ACHN (cell line): ENCODE measurements at regions not wholly inside any gene's neighbourhood (a gene's known extent, or its start where the extent isn't known, plus 50 kb on each side); places are given as distances from the start of the nearest gene placed in this dataset.
"Not testable (repeated sequence)": the region's sequence is repeated elsewhere in the genome, so short reads cannot be mapped to it uniquely, and the experiment has no call there.

Experiments
- DNase-seq: peaks from one replicate; pipeline ENCODE4 v3.0.0-alpha.2; 2015
- in situ Hi-C: cut with HindIII; loops from 2 replicates; pipeline ENCODE4 v1.10.0; 2017; ENCODE audit warnings: low sequenced_read_pairs, low pct_ligation_motif_present, low pct_unique_long_range_greater_than_20kb

- no peak for DNase-seq
- in situ Hi-C loops: no loop called here
Observed at GRCh38 chr5:13201022-13201421, 743.5 kb downstream of the DNAH5 start.

- in situ Hi-C loops, DNase-seq: not testable (repeated sequence)
Observed at GRCh38 chr5:13198226-13198625, 746.3 kb downstream of the DNAH5 start.

GRCh38 chr5:13189532-13189931 is 755.0 kb downstream of the DNAH5 start:
- in situ Hi-C loops: no loop called here
- no peak for DNase-seq

GRCh38 chr5:13188371-13188770 is 756.1 kb downstream of the DNAH5 start:
- in situ Hi-C loops: no loop called here
- DNase-seq: no peak

GRCh38 chr5:13187186-13187585 is 757.3 kb downstream of the DNAH5 start:
- no peak for DNase-seq
- in situ Hi-C loops: no loop called here

GRCh38 chr5:13186177-13186576 is 758.3 kb downstream of the DNAH5 start:
- DNase-seq: no peak
- in situ Hi-C loops: no loop called here

GRCh38 chr5:13179407-13180087 is 764.9 kb downstream of the DNAH5 start:
- no peak for DNase-seq
- in situ Hi-C loops: no loop called here

- in situ Hi-C loops: no loop called here
- no peak for DNase-seq
Observed at GRCh38 chr5:13143630-13144029, 800.9 kb downstream of the DNAH5 start.

GRCh38 chr5:13143214-13143613 is 801.3 kb downstream of the DNAH5 start:
- DNase-seq: no peak
- in situ Hi-C loops: no loop called here

- DNase-seq: no peak
- in situ Hi-C loops: no loop called here
Observed at GRCh38 chr5:13133951-13134350, 810.5 kb downstream of the DNAH5 start.

GRCh38 chr5:13115476-13115875 is 829.0 kb downstream of the DNAH5 start:
- in situ Hi-C loops: no loop called here
- DNase-seq: no peak

- in situ Hi-C loops: no loop called here
- no peak for DNase-seq
Observed at GRCh38 chr5:13108265-13108664, 836.2 kb downstream of the DNAH5 start.

- DNase-seq: no peak
- in situ Hi-C loops: no loop called here
Observed at GRCh38 chr5:13107537-13107936, 837.0 kb downstream of the DNAH5 start.

- in situ Hi-C loops: no loop called here
- no peak for DNase-seq
Observed at GRCh38 chr5:13081116-13081515, 863.4 kb downstream of the DNAH5 start.

- DNase-seq, in situ Hi-C loops: not testable (repeated sequence)
Observed at GRCh38 chr5:13072936-13073335, 871.6 kb downstream of the DNAH5 start.

- in situ Hi-C loops: no loop called here
Observed at GRCh38 chr5:13063088-13063487, 881.4 kb downstream of the DNAH5 start.

GRCh38 chr5:13045897-13046551 is 898.5 kb downstream of the DNAH5 start:
- in situ Hi-C loops: no loop called here
- no peak for DNase-seq

More at GRCh38 chr5:13063088-13063487, 881.4 kb downstream of the DNAH5 start:
- no peak for DNase-seq

- in situ Hi-C loops: no loop called here
- no peak for DNase-seq
Observed at GRCh38 chr5:13034061-13034460, 910.4 kb downstream of the DNAH5 start.

- DNase-seq: no peak
- in situ Hi-C loops: no loop called here
Observed at GRCh38 chr5:13029211-13029610, 915.3 kb downstream of the DNAH5 start.

- DNase-seq: no peak
- in situ Hi-C loops: no loop called here
Observed at GRCh38 chr5:13027874-13028273, 916.6 kb downstream of the DNAH5 start.
